CD14-positive monocyte (primary cell): ENCODE measurements at regions not wholly inside any gene's neighbourhood (a gene's known extent, or its start where the extent isn't known, plus 50 kb on each side); places are given as distances from the start of the nearest gene placed in this dataset.

Experiments used
- DNase-seq, 3 donors: peaks; one replicate each; pipeline ENCODE4 v3.0.0-alpha.2; 2011 to 2022
- H2AFZ ChIP-seq: 2 replicates; pipeline ENCODE4 v1.6.0; 2012; ENCODE audit warnings: mild to moderate bottlenecking, low read depth, low read length, inconsistent platforms; ENCODE audit not compliant: insufficient read depth, poor library complexity, severe bottlenecking
- H3K27ac ChIP-seq, 2 donors: 1 replicate in 1 of 2; 2 replicates in 1 of 2; pipeline ENCODE4 v1.5.1; 2012 to 2013; ENCODE audit warnings: low read length in 2 of 2, control low read depth in 1 of 2, inconsistent platforms in 1 of 2, low read depth in 1 of 2, mild to moderate bottlenecking in 1 of 2
- H3K27me3 ChIP-seq, 2 donors: one replicate each; pipeline versions ENCODE4 v1.6.0 to v1.6.1; 2011 to 2013; ENCODE audit warnings: low read length in 2 of 2; ENCODE audit not compliant: control insufficient read depth in 2 of 2, insufficient read depth in 2 of 2
- H3K36me3 ChIP-seq, 2 donors: replicated peaks in 1 of 2; 1 replicate in 1 of 2; 2 replicates in 1 of 2; pipeline versions ENCODE4 v1.5.1 to v1.6.1; 2012 to 2013; ENCODE audit warnings: low read length in 2 of 2, control low read depth in 1 of 2, inconsistent platforms in 1 of 2, mild to moderate bottlenecking in 1 of 2; ENCODE audit not compliant: insufficient read depth in 2 of 2, control insufficient read depth in 1 of 2
- H3K4me1 ChIP-seq, 2 donors: 1 replicate in 1 of 2; 2 replicates in 1 of 2; pipeline versions ENCODE4 v1.5.1 to v1.6.1; 2012 to 2013; ENCODE audit warnings: low read length in 2 of 2, control low read depth in 1 of 2, inconsistent platforms in 1 of 2, mild to moderate bottlenecking in 1 of 2, moderate library complexity in 1 of 2; ENCODE audit not compliant: insufficient read depth in 2 of 2, control insufficient read depth in 1 of 2
- H3K4me2 ChIP-seq: replicated peaks from 2 replicates; pipeline ENCODE3; 2012; ENCODE audit warnings: low read length, moderate library complexity, mild to moderate bottlenecking; ENCODE audit not compliant: poor library complexity, severe bottlenecking; ENCODE audit errors: extremely low read depth
- H3K4me3 ChIP-seq, 3 experiments: fragments of 200-600 bp in 1 of 3; sonication (generic) in 1 of 3; replicated peaks in 1 of 3; 1 replicate in 2 of 3; 2 replicates in 1 of 3; pipeline ENCODE4 v1.5.1; 2011 to 2013; ENCODE audit warnings: low read length in 3 of 3, mild to moderate bottlenecking in 3 of 3, control low read depth in 2 of 3, low read depth in 2 of 3, inconsistent platforms in 1 of 3, moderate library complexity in 1 of 3
- H3K79me2 ChIP-seq: 2 replicates; pipeline ENCODE4 v1.6.0; 2012; ENCODE audit warnings: mild to moderate bottlenecking, control low read depth, inconsistent platforms, low read length, moderate library complexity; ENCODE audit not compliant: insufficient read depth
- H3K9ac ChIP-seq: 2 replicates; pipeline ENCODE4 v1.6.0; 2017; ENCODE audit warnings: low read length, mild to moderate bottlenecking; ENCODE audit not compliant: insufficient read depth, poor library complexity, severe bottlenecking
- H3K9me3 ChIP-seq, 2 donors: replicated peaks in 1 of 2; 1 replicate in 1 of 2; 2 replicates in 1 of 2; pipeline versions ENCODE4 v1.5.1 to v1.6.1; 2012 to 2013; ENCODE audit warnings: low read length in 2 of 2, control low read depth in 1 of 2; ENCODE audit not compliant: control insufficient read depth in 1 of 2, insufficient read depth in 1 of 2
- H4K20me1 ChIP-seq: 2 replicates; pipeline ENCODE4 v1.6.0; 2012; ENCODE audit warnings: mild to moderate bottlenecking, low read length, control low read depth, moderate library complexity; ENCODE audit not compliant: insufficient read depth
- H3K27ac Mint-ChIP-seq, 7 donors: one replicate each; pipeline ENCODE4 v1.8.0; 2020; ENCODE audit warnings: mild to moderate bottlenecking in 7 of 7, mixed read lengths in 7 of 7, moderate library complexity in 6 of 7, inconsistent platforms in 2 of 7
- H3K27me3 Mint-ChIP-seq, 3 donors: one replicate each; pipeline ENCODE4 v1.8.0; 2021 to 2022; ENCODE audit warnings: low read depth in 3 of 3, mild to moderate bottlenecking in 3 of 3, mixed read lengths in 3 of 3, moderate library complexity in 3 of 3, inconsistent platforms in 1 of 3
- H3K36me3 Mint-ChIP-seq, 2 donors: one replicate each; pipeline ENCODE4 v1.8.0; 2020; ENCODE audit warnings: mixed read lengths in 2 of 2, inconsistent platforms in 1 of 2, mild to moderate bottlenecking in 1 of 2
- H3K4me1 Mint-ChIP-seq: one replicate; pipeline ENCODE4 v1.8.0; 2020; ENCODE audit warnings: mild to moderate bottlenecking, mixed read lengths
- H3K4me3 Mint-ChIP-seq, 2 donors: one replicate each; pipeline ENCODE4 v1.8.0; 2020; ENCODE audit warnings: mild to moderate bottlenecking in 2 of 2, mixed read lengths in 2 of 2, moderate library complexity in 1 of 2
- H3K9me3 Mint-ChIP-seq, 7 donors: one replicate each; pipeline ENCODE4 v1.8.0; 2020 to 2022; ENCODE audit warnings: mixed read lengths in 7 of 7, mild to moderate bottlenecking in 6 of 7, moderate library complexity in 6 of 7, inconsistent platforms in 2 of 7
- CTCF ChIP-seq: fragments of 200-600 bp; IDR thresholded peaks from one replicate; pipeline ENCODE4 v1.8.0; 2022; ENCODE audit warnings: antibody characterized with exemption, mild to moderate bottlenecking
- WGBS: methylation state at CpG from one replicate; pipeline ENCODE4 v1.1.5; 2013; ENCODE audit warnings: missing lambda C conversion rate; ENCODE audit not compliant: insufficient coverage; 5-methylcytosine and 5-hydroxymethylcytosine counted together
- intact Hi-C, 2 donors: fragments of 100-400 bp; cut with micrococcal nuclease; formaldehyde crosslinking; loops; one replicate each; pipeline versions ENCODE4 v1.15.0 to v1.15.1; 2023

DNA sequence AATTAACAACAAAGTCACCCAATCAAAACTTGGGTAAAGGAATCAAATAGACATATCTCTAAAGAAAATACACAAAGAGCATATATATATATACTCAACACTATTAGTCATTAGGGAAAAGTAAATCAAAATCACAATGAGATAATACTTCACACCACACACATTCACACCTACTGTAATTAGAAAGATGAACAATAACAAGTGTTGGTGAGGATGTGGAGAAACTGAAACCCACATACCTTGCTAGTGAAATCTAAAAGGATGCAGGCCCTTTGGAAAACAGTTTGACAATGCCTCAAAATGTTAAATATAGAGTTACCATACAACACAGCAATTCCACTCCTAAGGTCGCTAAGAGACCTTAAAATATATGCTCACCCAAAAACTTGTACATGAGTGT, 177.1 kb downstream of the ANKRD60 start:
- no peak overlapping the region for H3K4me2 ChIP-seq
- WGBS, result no CpG with 5 or more reads among the region's 1 CpG
- no peak overlapping the region for H2AFZ ChIP-seq
- Mint-ChIP-seq H3K9me3 (peaks cover 0 to 10% (median 7%) of the 10 kb centered on the region in 7 donors), H3K27me3 (peaks cover 3 to 7% (median 3%) of the 10 kb centered on the region in 3 donors), H3K27ac (no peak overlapping the region), H3K36me3 (no peaks in the 10 kb centered on the region), H3K4me3 (no peak overlapping the region), H3K4me1 (no peaks in the 10 kb centered on the region)
- no peak overlapping the region for H3K4me3 ChIP-seq
- TF ChIP-seq CTCF, result no peak
- no peak overlapping the region for H3K9ac ChIP-seq
- H3K36me3 ChIP-seq, result no peaks in the 10 kb centered on the region
- H4K20me1 ChIP-seq, result no peaks in the 10 kb centered on the region
- no peaks in the 10 kb centered on the region for H3K27me3 ChIP-seq
- no peak for DNase-seq
- no peaks in the 10 kb centered on the region for H3K79me2 ChIP-seq
- no peaks in the 10 kb centered on the region for H3K4me1 ChIP-seq
- intact Hi-C loops, result no loop called here
- peaks cover 0 to 8% of the 10 kb centered on the region in 2 donors for H3K9me3 ChIP-seq
- H3K27ac ChIP-seq, result no peak overlapping the region

GRCh38 chr20:58048096-58048702, 180.3 kb downstream of the ANKRD60 start:
- H3K27ac ChIP-seq, result no peak overlapping the region
- no peak overlapping the region for H2AFZ ChIP-seq
- intact Hi-C loops, result no loop called here
- Mint-ChIP-seq H3K4me1 (no peaks in the 10 kb centered on the region), H3K27me3 (peaks cover 0 to 7% (median 2%) of the 10 kb centered on the region in 3 donors), H3K9me3 (peaks cover 0 to 10% (median 8%) of the 10 kb centered on the region in 7 donors), H3K36me3 (no peaks in the 10 kb centered on the region), H3K27ac (no peak overlapping the region), H3K4me3 (no peak overlapping the region)
- H3K9me3 ChIP-seq, result peaks cover 0 to 8% of the 10 kb centered on the region in 2 donors
- no peak for DNase-seq
- H4K20me1 ChIP-seq, result no peaks in the 10 kb centered on the region
- no peak overlapping the region for H3K4me3 ChIP-seq
- H3K9ac ChIP-seq, result no peak overlapping the region
- H3K79me2 ChIP-seq, result no peaks in the 10 kb centered on the region
- no peaks in the 10 kb centered on the region for H3K36me3 ChIP-seq
- no peaks in the 10 kb centered on the region for H3K4me1 ChIP-seq
- H3K27me3 ChIP-seq, result no peaks in the 10 kb centered on the region
- H3K4me2 ChIP-seq, result no peak overlapping the region
- no peak for TF ChIP-seq CTCF
- WGBS, result 10% methylated on average over 2 of the region's 3 CpGs
